Activated naive CD4-positive, alpha-beta T cell treated with anti-CD3 and anti-CD28 coated beads, Interleukin-2, amount 50 U/mL, for 24 hours (primary cell): ENCODE measurements at regions not wholly inside any gene's neighbourhood (a gene's known extent, or its start where the extent isn't known, plus 50 kb on each side); places are given as distances from the start of the nearest gene placed in this dataset.

ENCODE experiments used
- H3K27ac Mint-ChIP-seq: one replicate; pipeline ENCODE4 v1.8.0; 2021; ENCODE audit warnings: mild to moderate bottlenecking, mixed read lengths
- H3K27me3 Mint-ChIP-seq: one replicate; pipeline ENCODE4 v1.8.0; 2021; ENCODE audit warnings: mixed read lengths
- H3K36me3 Mint-ChIP-seq: one replicate; pipeline ENCODE4 v1.8.0; 2021; ENCODE audit warnings: mixed read lengths
- H3K4me1 Mint-ChIP-seq: one replicate; pipeline ENCODE4 v1.8.0; 2021; ENCODE audit warnings: mixed read lengths
- H3K4me3 Mint-ChIP-seq: one replicate; pipeline ENCODE4 v1.8.0; 2021; ENCODE audit warnings: mild to moderate bottlenecking, mixed read lengths
- H3K9me3 Mint-ChIP-seq: one replicate; pipeline ENCODE4 v1.8.0; 2021; ENCODE audit warnings: mixed read lengths

DNA sequence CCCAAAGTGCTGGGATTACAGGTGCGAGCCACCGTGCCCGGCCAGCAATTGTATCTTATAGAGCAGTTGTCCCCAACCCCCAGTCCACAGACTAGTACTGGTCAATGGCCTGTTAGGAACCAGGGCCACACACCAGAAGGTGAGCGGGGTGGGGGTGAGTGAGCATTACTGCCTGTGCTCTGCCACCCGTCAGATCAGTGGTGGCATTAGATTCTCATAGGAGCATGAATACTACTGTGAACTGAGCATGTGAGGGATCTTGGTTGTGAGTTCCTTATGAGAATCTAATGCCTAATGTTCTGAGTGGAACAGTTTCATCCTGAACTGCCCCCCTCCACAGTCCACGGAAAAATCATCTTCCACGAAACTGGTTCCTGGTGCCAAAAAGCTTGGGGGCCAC lies 328.0 kb upstream of the BOD1L1 start:
- no peaks in the 10 kb centered on the region for H3K36me3 Mint-ChIP-seq
- no peaks in the 10 kb centered on the region for H3K27me3 Mint-ChIP-seq
- peaks cover 4% of the 10 kb centered on the region for H3K9me3 Mint-ChIP-seq
- no peaks in the 10 kb centered on the region for H3K4me1 Mint-ChIP-seq
- H3K4me3 Mint-ChIP-seq, result no peak overlapping the region
- no peak overlapping the region for H3K27ac Mint-ChIP-seq

DNA sequence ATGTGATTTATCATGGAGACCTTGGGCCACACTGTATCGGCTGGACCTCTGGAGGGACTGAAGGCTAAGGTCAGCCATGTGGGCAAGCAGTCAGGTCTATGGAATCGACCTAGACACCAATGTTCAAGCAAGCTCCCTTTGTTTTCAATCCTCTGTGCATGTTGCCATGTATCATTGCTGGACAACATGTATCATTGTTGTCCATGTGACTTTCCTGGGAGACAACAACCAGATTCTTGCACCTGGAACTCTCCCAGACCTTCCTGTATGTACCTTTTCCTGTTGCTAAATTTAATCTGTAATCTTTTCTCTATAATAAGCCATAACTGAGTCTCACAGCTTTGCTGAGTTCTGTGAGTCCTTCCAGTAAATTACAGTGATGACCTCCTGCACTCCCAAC lies 329.4 kb upstream of the BOD1L1 start:
- H3K36me3 Mint-ChIP-seq, result no peaks in the 10 kb centered on the region
- H3K27ac Mint-ChIP-seq, result no peak overlapping the region
- H3K27me3 Mint-ChIP-seq, result no peaks in the 10 kb centered on the region
- no peak overlapping the region for H3K4me3 Mint-ChIP-seq
- H3K9me3 Mint-ChIP-seq, result peaks cover 4% of the 10 kb centered on the region
- H3K4me1 Mint-ChIP-seq, result no peaks in the 10 kb centered on the region

DNA sequence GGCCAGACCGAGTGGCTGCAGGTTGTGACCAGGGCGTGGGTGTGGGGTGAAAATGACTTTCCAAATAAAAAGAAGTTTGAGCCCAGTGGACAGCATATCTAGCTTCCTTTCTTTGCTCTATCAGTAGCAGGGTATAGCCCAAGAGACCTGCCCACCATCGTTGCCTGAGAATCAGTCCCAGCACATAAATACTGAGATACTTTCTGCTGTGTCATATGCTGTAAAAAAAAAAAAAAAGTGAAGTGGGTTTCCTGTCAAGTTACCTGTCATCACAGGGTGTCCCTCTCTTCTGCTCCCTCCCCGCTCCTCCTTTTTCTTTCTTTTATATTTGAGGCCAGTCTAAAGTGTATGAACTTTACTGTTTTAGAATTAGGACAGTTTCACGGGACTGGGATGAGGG lies 330.3 kb upstream of the BOD1L1 start:
- H3K27ac Mint-ChIP-seq, result no peak overlapping the region
- H3K36me3 Mint-ChIP-seq, result no peaks in the 10 kb centered on the region
- H3K27me3 Mint-ChIP-seq, result no peaks in the 10 kb centered on the region
- H3K9me3 Mint-ChIP-seq, result peaks cover 4% of the 10 kb centered on the region
- no peak overlapping the region for H3K4me3 Mint-ChIP-seq
- H3K4me1 Mint-ChIP-seq, result no peaks in the 10 kb centered on the region

GRCh38 chr4:13963601-13964000 lies 336.1 kb upstream of the BOD1L1 start:
- no peak overlapping the region for H3K4me3 Mint-ChIP-seq
- no peaks in the 10 kb centered on the region for H3K27me3 Mint-ChIP-seq
- no peak overlapping the region for H3K27ac Mint-ChIP-seq

DNA sequence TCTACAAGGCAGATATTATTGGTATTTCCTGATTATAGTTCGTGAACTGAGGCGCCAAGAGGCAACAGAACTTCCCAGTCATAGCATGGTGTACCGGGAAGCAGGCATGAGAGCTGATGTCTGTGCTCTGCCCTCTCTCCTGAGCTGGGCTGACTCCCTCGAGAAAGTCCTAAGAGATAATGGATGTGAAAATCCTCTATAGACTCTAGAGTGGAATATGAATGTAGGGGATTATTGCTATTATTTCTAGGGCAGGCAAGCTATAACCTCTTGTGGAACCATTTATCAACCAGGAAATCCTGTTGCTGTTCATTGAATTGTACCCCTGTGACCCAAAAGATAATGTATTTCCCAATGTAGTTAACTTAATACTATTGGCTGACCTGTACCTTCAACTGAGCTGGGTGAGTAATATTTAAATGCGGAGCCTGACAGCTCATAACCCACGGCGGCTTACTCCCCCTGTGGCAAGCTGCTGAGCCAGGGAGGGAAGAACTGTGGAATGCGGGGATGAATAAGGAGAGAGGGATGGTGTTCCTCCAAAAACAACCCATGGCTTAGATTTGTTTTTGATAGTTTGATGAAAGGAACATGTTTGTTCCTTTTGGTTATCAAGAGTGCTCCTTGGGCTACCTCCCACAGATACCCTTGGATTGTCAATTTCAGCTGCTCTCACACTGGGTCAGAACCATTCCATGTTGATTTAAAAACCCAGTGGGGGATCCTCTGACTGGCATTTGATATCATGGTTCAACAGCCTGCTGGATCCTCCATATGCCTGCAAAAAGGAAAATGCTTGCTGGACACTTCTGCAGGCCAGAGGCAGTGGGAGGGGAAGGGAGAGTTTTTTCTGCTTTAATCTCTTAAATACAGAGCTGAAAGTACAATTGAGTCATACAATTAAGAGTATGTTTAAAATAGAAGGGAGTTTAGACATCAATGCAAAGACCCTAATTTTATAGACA lies 339.0 kb upstream of the BOD1L1 start:
- Mint-ChIP-seq H3K27ac (no peak overlapping the region), H3K36me3 (no peaks in the 10 kb centered on the region), H3K4me3 (no peak overlapping the region), H3K9me3 (no peaks in the 10 kb centered on the region), H3K27me3 (no peaks in the 10 kb centered on the region), H3K4me1 (no peaks in the 10 kb centered on the region)

More at GRCh38 chr4:13963601-13964000, 336.1 kb upstream of the BOD1L1 start:
- no peaks in the 10 kb centered on the region for H3K36me3 Mint-ChIP-seq
- no peaks in the 10 kb centered on the region for H3K9me3 Mint-ChIP-seq
- no peaks in the 10 kb centered on the region for H3K4me1 Mint-ChIP-seq

- Mint-ChIP-seq H3K9me3 (no peaks in the 10 kb centered on the region), H3K27me3 (no peaks in the 10 kb centered on the region), H3K27ac (no peak overlapping the region), H3K36me3 (no peaks in the 10 kb centered on the region), H3K4me3 (no peak overlapping the region), H3K4me1 (no peaks in the 10 kb centered on the region)
Observed at GRCh38 chr4:13968723-13969122, 341.2 kb upstream of the BOD1L1 start.

GRCh38 chr4:13970349-13970748 lies 342.8 kb upstream of the BOD1L1 start:
- no peaks in the 10 kb centered on the region for H3K36me3 Mint-ChIP-seq
- H3K9me3 Mint-ChIP-seq, result no peaks in the 10 kb centered on the region
- no peak overlapping the region for H3K4me3 Mint-ChIP-seq
- H3K27ac Mint-ChIP-seq, result no peak overlapping the region
- no peaks in the 10 kb centered on the region for H3K4me1 Mint-ChIP-seq
- H3K27me3 Mint-ChIP-seq, result no peaks in the 10 kb centered on the region

DNA sequence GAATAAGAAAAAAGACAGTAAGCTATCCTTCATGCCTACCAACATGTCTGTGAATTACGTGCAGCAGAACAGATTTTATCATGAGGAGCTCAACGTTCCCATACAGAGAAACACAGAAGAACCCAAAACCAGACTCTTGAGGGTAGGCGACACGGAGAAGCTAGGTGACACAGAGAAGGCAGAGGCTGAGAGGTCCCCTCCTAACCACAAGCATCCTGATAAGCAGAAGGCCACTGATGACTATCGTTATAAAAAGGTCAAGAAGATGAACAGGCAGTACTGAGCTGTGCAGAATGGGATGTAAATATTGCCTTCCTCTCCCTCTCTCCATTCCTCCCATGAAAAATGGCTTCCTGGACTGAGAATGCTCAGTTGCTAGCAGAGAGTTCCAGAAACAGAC lies 350.2 kb upstream of the BOD1L1 start:
- H3K9me3 Mint-ChIP-seq, result peaks cover 4% of the 10 kb centered on the region
- H3K27me3 Mint-ChIP-seq, result no peaks in the 10 kb centered on the region
- H3K4me1 Mint-ChIP-seq, result no peaks in the 10 kb centered on the region
- no peak overlapping the region for H3K4me3 Mint-ChIP-seq
- H3K36me3 Mint-ChIP-seq, result no peaks in the 10 kb centered on the region
- H3K27ac Mint-ChIP-seq, result no peak overlapping the region

- Mint-ChIP-seq H3K4me1 (no peaks in the 10 kb centered on the region), H3K9me3 (peaks cover 4% of the 10 kb centered on the region), H3K4me3 (no peak overlapping the region), H3K27me3 (no peaks in the 10 kb centered on the region), H3K27ac (no peak overlapping the region), H3K36me3 (no peaks in the 10 kb centered on the region)
Observed at GRCh38 chr4:13980317-13981310, 353.1 kb upstream of the BOD1L1 start.

GRCh38 chr4:13981499-13981898 lies 354.0 kb upstream of the BOD1L1 start:
- Mint-ChIP-seq H3K27me3 (no peaks in the 10 kb centered on the region), H3K4me3 (no peak overlapping the region), H3K36me3 (no peaks in the 10 kb centered on the region), H3K4me1 (no peaks in the 10 kb centered on the region), H3K27ac (no peak overlapping the region), H3K9me3 (peaks cover 4% of the 10 kb centered on the region)

- H3K9me3 Mint-ChIP-seq, result peaks cover 4% of the 10 kb centered on the region
- no peaks in the 10 kb centered on the region for H3K27me3 Mint-ChIP-seq
- H3K4me1 Mint-ChIP-seq, result no peaks in the 10 kb centered on the region
- H3K27ac Mint-ChIP-seq, result no peak overlapping the region
- H3K4me3 Mint-ChIP-seq, result no peak overlapping the region
- H3K36me3 Mint-ChIP-seq, result no peaks in the 10 kb centered on the region
Observed at GRCh38 chr4:13982010-13982409, 354.5 kb upstream of the BOD1L1 start.

- no peak overlapping the region for H3K27ac Mint-ChIP-seq
- no peaks in the 10 kb centered on the region for H3K27me3 Mint-ChIP-seq
- H3K4me1 Mint-ChIP-seq, result no peaks in the 10 kb centered on the region
- H3K4me3 Mint-ChIP-seq, result no peak overlapping the region
- peaks cover 4% of the 10 kb centered on the region for H3K9me3 Mint-ChIP-seq
- no peaks in the 10 kb centered on the region for H3K36me3 Mint-ChIP-seq
Observed at GRCh38 chr4:13983189-13983790, 355.8 kb upstream of the BOD1L1 start.

DNA sequence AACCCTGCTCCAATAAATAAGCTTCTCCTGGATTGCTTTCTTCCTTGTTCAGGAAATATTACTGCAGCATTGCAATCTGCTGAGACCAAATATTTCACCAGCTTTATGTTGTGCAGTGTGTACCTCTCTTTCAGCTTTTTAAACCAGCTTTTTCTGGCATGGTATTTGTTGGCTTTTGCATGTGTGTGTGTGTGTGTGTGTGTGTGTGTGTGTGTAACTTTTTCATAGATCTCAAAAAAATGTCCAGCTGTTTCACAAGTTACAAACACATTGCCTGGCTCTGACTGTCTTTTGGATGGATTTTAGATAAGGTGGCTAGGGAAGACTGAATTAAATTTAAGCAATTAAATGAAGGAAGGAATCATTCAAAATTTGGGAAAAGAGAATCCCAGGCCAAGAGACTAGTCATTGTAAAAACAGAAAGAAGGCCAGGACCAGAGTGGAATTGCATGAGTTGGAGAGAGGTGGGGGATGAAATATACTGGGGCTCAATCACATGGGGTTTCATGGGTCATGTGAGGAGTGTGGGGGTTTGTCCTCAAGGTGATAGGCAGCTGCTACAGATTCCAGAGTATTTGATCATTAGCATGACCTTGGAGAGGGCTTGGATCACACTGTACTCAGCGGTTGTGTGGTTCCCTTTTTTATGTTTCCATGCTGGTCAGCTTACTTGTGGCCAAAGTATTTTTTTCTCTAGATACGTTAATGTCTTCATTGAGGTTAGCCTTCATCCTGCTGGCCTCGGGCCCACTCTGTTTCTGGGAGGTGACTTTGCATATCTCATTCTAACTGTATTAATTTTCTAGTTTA lies 357.7 kb upstream of the BOD1L1 start:
- Mint-ChIP-seq H3K36me3 (no peaks in the 10 kb centered on the region), H3K4me3 (no peak overlapping the region), H3K4me1 (no peaks in the 10 kb centered on the region), H3K27ac (no peak overlapping the region), H3K27me3 (peaks cover 2% of the 10 kb centered on the region), H3K9me3 (peaks cover 1% of the 10 kb centered on the region)

DNA sequence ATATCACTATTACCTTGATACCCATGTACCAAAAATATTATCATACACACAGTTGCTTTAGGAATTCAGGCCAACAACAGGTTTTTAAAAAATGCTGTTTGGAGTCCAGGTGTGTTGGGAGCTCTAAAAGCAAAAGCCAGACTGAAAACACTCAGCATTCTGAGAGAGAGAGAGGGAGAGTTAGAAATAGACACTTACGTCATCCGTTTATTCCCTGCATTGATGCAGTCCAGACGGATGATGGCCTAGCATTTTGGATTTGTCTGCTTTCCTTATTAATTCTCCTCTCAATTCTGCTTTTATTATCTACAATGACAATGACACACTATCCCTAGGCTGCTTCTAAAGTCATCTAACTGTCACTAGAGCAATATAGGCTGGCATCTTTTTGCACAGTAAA lies 358.3 kb upstream of the BOD1L1 start:
- peaks cover 2% of the 10 kb centered on the region for H3K27me3 Mint-ChIP-seq
- no peaks in the 10 kb centered on the region for H3K9me3 Mint-ChIP-seq
- H3K27ac Mint-ChIP-seq, result no peak overlapping the region
- no peak overlapping the region for H3K4me3 Mint-ChIP-seq
- H3K4me1 Mint-ChIP-seq, result no peaks in the 10 kb centered on the region
- no peaks in the 10 kb centered on the region for H3K36me3 Mint-ChIP-seq

DNA sequence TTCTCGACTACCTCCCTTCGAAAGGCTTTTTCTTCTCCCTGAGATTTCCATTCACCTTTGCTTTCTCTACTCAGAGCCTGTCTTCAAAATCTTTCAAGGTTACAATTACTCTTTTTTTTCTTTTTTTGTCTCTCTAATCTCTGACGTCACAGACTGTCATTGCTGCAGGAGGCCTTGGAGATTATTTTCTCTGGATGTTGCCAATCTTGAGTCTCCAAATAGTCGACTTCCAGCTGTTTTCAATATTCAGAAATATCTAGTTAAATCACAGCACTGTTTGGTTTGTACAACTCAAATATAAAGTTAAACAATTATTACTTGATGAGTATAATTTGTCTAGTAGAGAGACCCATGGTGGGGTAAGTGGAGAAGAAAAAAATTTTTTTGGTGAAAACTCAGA lies 359.0 kb upstream of the BOD1L1 start:
- peaks cover 2% of the 10 kb centered on the region for H3K27me3 Mint-ChIP-seq
- H3K27ac Mint-ChIP-seq, result no peak overlapping the region
- H3K4me1 Mint-ChIP-seq, result no peaks in the 10 kb centered on the region
- no peaks in the 10 kb centered on the region for H3K36me3 Mint-ChIP-seq
- no peak overlapping the region for H3K4me3 Mint-ChIP-seq
- H3K9me3 Mint-ChIP-seq, result no peaks in the 10 kb centered on the region
